Endothelial cell of hepatic sinusoid (primary cell): ENCODE measurements at regions not wholly inside any gene's neighbourhood (a gene's known extent, or its start where the extent isn't known, plus 50 kb on each side); places are given as distances from the start of the nearest gene placed in this dataset.
"Not testable (repeated sequence)": the region's sequence is repeated elsewhere in the genome, so short reads cannot be mapped to it uniquely, and the experiment has no call there.

ENCODE experiments used
- in situ Hi-C: cut with HindIII; loops from 2 replicates; pipeline ENCODE4 v1.10.0; 2017; ENCODE audit warnings: low sequenced_read_pairs

DNA sequence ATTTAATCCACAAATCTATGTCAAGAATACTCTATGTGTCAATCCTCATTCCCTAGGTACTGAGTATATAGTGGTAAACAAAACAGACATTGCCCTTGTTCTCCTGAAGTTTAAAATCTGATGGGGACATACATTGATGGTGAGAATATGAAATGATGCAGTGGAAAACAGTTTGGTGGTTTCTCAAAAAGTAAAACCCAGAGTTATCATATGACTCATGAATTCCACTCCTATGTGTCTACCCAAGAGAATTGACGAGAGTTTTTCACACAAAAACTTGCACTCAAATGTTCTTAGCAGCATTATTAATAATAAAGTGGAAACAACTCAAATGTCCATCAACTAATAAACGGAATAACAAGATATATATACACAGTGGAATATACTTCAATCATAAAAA, 586.7 kb downstream of the CCDC85A start:
- in situ Hi-C loops: no loop called here

DNA sequence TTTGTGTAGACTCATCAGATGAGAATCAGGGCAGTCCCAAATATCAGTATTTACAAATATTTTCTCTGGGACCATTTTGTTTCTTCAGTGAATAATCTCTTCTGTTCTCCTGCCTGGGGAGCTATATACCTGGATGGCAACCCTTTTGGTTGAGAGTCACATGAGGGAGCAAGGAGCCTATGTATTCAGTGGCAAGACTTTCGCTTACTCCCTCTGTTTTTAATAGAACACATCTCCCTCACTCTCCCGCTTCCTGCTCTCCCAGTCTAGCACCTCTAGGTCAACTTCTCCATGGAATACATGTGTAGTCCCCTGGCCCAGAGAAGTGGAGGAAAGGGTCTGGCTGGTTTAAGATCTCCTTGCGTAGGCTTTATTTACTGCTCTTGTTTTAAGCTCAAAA, 600.3 kb downstream of the CCDC85A start:
- in situ Hi-C loops: no loop called here

DNA sequence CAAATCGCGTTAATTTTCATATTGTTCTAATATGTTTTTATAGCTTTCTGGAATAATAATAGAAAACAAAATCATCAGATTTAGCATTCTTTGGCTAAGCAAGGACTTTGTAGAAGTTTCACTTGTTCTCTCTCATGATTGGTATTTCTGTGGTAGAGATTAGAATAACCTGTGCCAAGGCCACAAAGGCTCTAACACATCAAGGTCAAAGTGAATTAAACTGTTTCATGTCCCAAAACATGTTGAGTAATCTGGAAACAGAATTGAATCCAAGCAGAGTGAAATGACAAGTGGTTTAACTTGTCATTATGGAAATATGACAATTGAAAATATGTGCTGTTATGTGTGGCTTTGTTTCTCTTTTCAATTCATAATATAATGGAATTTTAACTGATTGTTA, 617.4 kb downstream of the CCDC85A start:
- in situ Hi-C loops: no loop called here

DNA sequence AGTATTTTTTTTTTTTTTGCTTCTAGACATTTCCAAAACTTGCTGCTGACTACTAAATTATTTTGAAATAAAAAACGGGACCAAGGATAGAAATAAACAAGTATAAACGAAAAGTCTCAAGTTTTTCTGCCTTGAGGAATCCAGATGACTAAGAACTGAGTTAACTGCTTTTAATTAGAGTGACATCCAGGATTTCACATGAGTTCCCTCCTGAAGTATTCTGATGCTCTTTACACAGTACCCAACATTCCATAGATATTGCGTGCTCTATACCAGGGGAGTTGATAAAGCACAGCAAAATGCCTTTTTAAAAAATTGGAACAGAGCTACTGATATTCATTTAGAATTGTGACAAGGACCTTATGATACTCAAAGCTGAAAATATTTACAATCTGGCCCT, 618.0 kb downstream of the CCDC85A start:
- in situ Hi-C loops: no loop called here

DNA sequence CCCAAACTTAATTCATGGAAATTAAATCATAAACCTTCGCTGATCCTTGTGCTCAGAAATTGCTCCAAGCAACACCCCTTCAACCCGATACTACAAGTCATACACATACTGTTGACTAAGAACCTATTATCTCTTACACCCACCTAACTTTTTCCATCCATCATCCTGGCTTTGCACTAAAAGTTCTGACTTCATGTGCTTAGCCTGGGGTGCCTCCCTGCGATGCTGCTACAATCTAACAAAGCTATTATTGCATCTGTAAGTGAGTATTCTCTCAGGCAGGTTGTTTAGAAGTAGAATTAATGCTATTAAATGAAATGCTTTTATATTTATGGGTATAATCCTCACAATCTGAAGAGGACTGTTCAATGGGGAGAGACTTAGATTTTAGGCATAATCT, 619.8 kb downstream of the CCDC85A start:
- in situ Hi-C loops: no loop called here

DNA sequence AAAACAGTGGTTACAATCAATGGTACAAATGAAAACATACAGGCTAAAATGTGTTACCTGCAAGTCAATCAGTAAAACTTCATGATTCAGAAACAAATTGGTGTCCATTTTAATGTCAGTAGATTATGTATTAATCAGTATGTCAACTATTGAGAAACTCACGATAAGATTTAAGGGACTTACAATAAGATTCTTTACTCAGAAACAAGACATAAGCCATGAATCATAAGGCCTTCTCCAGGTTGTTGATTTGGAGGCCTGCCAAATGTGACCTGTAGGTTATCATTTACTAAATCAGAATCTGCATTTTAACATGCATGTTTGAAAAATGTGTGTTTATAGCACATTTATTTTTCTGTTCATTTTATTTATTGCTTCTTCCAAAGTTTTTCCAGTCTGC, 623.1 kb downstream of the CCDC85A start:
- in situ Hi-C loops: no loop called here

DNA sequence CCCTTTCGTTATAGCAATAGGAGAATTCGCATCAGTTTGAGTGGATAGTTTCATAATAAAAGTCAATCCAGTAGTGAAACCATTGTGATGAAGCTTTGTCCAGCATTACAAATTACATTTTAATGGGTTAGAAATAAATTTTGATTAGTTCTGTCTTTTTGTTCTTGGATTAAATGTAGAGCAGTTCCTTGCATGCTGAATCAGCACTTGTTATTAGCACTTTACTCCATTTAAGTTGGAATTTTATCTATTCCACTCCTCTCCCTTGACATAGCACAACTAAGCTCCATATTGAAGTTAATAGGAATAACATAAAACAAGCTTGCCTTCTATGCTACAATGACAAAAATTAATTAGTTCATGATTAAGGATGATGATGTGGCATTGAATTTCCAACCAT, 624.1 kb downstream of the CCDC85A start:
- in situ Hi-C loops: no loop called here

DNA sequence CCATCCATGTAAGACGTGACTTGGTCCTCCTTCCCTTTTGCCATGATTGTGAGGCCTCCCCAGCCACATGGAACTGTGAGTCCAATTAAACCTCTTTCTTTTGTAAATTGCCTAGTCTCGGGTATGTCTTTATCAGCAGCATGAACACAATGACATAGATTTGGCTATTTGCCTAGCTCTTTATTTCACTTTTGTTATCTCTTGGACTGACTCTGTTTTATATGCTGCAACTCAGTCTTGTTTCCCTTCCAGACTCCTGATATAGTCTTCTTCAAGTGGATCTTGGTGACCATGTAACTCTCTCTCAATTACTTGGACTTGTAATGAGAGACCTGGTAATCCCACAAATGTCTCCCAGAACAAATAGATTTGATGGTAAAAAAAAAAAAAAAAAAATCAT, 627.6 kb downstream of the CCDC85A start:
- in situ Hi-C loops: no loop called here

DNA sequence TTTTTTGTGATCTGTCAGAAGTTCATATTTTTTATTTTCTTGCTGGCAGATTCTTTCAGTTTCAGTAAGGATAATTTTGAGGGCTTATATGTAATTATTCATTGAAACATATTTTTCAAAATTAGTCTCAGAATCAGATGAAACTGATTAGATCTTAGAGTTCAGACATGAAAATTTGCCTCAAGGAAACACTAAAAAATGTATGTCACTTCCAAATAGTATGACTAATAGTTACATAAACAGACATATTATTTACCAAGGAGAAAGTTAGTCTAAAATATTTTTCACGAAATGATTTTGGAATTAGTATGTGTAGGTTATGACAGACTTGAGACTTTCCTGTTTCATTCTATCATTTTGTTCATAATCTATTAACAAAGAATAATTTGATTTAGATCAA, 628.6 kb downstream of the CCDC85A start:
- in situ Hi-C loops: no loop called here

DNA sequence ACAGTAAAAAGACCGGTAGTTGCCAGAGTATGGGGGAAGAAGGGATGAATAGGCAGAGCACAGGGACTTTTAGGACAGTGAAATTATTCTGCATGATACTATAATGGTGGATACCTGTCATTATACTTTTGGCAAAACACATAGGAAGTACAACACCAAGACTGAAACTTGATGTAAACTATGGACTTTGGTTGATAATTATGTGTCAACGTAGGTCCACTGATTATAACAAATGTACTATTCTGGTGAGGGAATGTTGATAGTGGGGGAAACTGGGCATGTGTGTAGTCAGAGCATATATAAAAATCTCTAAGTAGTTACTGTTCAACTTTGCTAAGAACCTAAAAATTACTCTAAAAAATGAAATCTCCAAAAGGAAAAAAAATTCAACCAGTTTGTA, 629.7 kb downstream of the CCDC85A start:
- in situ Hi-C loops: no loop called here

DNA sequence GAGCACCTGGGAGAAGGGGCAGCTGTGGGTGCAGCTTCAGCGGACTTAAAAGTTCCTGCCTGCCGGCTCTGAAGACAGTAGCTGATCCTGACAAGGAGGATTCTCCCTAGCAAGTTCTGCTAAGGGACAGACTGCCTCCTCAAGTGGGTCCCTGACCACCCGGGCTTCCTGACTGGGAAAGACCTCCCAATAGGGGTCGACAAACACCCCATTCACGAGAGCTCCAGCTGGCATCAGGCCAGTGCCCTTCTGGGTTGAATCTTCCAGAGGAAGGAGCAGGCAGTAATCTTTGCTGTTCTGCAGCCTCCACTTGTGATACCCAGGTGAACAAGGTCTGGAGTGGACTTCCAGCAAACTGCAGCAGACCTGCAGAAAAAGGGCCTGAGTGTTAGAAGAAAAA, 632.9 kb downstream of the CCDC85A start:
- in situ Hi-C loops: no loop called here

DNA sequence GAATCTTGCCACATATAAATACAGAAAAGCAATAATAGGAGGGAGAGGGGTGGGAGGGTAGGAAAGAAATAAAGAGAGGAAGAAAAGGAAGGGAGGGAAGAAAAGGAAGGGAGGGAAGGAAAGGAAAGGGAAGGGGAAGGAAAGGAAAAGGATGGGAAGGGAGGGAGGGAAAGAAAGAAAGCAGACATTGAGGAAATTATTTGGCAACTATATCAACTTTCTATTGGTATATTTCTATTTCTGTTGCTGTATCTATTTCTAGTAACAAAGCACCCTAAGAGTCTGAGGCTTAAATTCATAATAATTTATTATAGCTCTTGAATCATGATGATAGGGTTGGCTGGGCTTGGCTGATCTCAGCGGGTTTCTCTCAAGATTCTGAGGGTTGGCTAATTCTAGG, 648.0 kb downstream of the CCDC85A start:
- in situ Hi-C loops: no loop called here

DNA sequence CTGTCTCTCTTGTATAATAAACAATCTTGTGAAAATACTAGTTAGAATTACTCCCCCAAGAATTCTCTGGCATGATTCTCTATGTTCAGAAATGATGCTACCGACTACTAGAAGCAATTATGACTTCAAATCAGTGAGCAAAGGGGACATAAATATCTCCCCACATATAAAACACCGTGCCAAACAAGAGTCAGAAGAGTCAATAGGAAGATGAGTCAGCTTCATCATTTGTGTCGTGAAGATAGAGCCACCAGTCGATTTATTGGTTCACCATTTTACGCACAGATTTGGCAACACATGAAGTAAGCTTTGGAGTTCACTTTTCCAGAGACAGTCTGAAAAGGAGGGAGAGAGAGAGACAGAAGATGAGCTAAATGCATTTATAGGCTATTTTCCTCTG, 650.9 kb downstream of the CCDC85A start:
- in situ Hi-C loops: no loop called here

DNA sequence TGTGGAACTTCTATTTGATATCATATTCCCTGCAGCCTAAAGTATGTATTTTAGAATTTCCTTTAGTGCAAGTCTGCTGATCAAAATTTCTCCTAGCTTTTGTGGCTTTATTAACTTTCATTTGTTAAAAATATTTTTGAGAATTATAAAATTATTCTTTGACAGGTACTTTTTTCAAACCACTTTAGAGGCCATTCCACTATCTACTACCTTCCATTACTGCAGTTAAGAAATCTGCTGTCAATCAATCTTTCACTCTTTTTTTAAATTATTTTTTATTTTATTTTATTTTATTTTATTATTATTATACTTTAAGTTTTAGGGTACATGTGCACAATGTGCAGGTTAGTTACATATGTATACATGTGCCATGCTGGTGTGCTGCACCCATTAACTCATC, 656.2 kb downstream of the CCDC85A start:
- in situ Hi-C loops: not testable (repeated sequence)

DNA sequence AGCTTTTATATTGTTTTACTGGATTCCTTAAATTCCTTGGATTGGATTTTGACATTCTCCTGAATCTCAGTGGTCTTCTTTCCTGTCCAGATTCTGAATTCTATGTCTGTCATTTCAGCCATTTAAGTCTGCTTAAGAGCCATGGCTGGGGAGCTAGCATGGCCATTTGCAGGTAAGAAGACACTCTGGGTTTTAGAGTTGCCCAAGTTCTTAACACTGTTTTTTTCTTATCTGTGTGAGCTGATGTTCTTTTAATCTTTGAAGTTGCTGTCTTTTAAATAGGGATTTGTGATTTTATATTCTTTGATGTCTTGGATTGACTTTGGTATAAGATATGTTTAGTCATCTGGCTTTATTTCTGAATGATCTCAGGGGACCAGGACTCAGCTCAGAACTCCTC, 677.2 kb downstream of the CCDC85A start:
- in situ Hi-C loops: no loop called here

DNA sequence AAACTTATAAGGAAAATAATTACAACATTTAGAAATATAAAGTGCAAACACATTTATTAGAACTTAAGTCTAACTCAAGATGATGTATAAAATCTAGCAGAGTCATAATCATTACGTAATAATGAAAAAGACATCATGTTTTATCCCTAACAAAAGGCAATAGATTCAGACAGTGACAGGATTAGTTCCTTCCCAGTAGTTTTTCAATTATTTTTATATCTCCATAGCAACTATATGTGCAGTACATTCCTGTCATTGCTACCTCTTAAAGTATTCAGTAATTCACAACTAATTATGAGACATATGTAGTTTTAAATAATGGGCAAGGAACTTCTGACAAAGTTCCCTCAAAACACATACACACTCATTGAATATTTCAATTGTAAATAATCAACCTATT, 687.9 kb downstream of the CCDC85A start:
- in situ Hi-C loops: no loop called here

DNA sequence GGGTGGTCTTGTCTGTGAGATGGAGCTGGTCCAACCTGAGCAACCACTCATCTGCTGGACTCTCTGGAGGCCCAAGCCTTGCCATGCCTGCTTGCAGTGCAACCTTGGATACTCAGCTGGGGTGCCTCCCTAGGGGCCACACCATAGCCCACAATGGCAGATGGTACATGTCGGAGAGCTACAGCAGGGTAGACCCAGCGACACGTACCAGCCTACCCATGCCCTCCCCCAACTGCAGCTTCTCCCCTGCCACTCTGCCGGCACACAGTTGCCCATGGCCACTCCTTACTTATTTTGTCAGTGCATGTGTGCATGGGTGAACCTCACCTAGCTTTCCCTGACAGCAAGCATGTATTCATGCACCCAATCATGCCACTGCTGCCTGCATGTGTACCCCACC, 690.9 kb downstream of the CCDC85A start:
- in situ Hi-C loops: no loop called here

DNA sequence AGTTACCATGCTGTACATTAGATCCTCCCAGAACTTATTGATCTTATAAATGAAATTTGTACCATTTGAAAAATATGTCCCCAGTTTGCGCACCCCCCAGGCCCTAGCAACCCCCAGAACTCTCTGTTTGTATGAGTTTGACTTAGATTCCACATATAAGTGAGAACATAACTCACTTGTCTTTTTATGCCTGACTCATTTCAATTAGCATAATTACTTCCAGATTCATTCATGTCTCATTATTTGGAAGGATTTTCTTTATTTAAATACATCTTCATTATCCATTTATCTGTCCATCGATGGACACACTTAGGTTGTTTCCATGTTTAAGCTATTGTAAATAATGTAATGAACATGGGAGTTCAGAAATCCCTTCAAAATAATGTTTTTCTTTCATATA, 705.9 kb downstream of the CCDC85A start:
- in situ Hi-C loops: no loop called here

DNA sequence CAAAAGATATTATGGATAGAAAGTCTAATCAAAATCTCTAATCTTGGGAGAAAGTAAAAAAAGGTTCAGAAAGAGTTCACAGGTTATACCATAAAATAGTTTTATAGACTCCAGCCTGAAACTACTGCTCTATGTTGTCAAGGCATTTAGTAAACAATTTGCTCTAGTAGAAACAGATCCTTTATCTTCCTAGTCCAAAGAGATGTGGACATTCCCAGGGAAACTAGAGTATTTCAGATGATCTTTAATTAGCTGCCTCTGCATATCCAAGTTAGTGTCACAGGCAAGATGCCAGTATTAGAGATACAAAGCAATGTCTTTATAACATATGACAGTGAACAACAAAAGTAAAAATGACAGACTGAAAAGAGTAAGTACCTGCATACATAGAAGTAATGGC, 708.6 kb downstream of the CCDC85A start:
- in situ Hi-C loops: no loop called here

DNA sequence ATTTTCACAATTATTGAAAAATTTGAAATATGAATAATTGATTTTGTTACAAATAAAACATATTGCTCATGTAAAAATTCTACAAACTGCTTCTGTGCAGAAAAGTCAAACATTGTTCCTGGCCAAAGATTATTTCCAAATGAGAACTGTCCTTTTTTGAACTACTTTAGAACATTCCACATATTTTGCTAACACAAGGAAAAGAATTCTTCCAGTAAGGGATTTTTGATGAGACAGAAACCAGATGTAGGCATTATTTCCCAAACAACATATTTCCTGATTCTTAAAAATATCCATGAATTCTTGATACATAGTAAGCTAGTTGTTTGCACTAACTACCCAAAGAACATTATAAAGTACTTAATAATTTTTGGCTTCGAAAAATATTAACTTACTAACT, 715.2 kb downstream of the CCDC85A start:
- in situ Hi-C loops: no loop called here

DNA sequence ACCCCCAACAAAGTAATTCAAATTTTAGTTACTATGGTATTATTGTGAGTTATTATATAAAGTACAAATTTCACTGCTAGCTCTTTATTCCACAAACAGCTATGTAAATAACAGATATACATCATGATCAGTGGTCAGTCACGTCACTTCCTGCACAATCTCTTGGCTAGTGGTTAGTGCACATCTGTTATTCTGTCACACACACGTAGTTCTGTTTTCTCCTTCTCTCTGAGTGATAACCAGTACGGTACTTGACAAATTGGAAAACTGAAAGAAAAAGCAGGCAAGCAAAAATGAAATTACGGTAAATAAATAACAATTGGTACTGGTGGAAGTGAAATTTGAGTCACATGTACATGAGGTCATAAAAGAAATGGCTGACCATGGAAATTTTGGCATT, 728.7 kb downstream of the CCDC85A start:
- in situ Hi-C loops: no loop called here

DNA sequence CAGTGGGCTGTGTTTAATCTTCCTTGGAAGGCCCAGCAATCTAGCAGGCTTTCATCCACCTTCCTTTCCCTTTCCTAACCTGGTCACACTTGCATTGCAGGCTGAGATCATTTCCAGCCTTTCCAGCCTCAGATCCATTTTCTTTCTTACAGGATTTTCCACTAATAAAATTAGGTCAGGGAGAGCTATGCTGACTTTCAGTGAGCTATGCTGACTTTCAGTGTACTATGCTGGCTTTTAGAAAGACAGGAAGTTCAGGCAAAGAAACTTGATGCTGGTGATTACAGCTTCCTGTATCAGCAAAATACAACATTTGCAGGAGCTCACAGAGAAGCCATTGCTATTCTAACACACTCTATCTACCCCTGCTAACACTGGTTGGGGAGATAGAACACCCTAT, 735.0 kb downstream of the CCDC85A start:
- in situ Hi-C loops: no loop called here

DNA sequence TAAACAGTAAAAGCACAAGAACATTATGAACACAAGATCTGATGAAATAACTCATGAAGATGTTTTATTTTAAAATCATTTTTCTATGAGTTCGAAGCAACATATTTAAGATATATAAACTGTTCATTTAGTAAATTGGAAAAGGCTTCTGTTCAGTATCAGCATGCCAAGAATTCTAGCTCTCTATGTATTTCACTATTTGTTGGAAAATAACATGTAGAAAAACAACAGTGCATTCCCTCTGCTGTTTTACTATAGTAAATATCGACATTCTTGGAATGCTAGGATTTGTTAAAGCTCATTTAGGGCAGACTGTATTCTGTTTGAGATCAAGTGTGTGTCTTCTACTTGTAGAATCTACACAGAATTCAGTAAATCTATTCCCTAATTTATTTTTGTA, 750.2 kb downstream of the CCDC85A start:
- in situ Hi-C loops: no loop called here

DNA sequence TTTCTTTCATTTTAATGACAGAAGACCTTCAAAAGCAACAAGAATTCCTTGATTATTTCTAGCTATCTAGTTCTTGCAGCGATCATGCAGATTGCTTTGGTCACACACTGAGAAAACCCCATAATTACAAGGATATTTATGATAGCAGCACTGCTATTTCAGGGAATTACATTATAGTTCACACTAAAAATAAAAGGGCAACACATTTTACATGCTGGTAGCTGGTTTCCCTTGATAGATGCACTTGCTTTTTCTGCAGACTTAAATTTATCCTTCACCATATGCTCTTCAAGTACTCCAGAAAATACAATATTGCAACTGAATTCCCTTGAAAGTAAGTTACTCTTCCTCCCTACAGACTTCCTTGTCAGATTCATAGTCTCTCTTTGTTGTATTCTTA, 751.1 kb downstream of the CCDC85A start:
- in situ Hi-C loops: no loop called here
